ENCODE measurements at regions not wholly inside any gene's neighbourhood (a gene's known extent, or its start where the extent isn't known, plus 50 kb on each side); places are given as distances from the start of the nearest gene placed in this dataset.

DNA sequence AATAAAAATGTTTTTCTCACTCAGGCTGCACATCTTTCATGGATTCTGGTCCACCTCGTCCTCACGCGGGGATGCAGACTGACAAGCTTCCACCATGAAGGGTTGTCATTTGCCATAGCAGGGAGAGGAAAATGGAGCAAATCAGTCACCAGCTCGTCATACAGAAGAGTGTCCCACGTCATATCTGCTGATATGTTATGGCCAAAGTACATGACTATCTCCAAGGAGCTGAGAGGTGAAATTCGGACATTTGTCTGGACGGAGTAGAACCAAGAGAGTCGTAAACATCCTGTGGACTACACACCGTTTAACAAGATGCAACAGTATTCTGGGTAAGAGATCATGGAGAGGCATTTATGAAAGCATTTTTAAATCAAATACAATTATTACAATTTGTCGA lies 75.3 kb upstream of the MYOCD start:
- no peak for DNase-seq (ENCODE audit: low read depth)

DNA sequence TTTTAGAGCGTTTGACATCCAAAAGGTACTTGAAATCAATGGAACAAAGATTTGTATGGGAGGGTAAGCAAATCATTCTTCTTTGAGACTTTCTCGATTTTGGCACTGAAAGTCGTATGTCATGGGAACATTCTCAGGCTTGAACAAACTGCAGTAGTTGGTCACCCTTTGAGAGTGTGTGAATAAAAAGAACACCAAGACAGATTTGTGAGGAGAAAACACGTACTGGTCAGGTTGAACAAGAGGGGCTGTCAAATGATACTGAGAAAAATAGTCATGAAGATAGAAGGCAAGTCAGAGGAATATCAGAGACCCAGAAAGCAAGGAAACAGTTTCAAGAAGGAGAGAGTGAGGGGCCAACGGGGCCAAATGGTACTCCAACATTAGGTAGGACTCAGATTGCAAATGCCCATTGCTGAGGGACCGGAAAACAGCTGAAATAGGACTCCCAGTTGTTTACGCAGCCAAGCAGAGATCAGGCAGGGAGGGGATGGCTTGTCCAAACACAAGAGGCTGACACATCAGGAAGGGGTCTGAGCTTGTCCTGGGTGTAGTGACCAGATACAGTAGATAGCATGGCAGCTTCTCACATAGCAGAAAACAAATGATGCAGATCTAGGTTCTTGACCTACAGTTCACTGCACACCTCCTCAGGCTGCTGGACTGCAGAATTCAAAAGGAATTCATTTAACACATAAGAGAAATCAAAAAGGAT lies 74.5 kb upstream of the MYOCD start:
- no peak for DNase-seq (ENCODE audit: low read depth)

DNA sequence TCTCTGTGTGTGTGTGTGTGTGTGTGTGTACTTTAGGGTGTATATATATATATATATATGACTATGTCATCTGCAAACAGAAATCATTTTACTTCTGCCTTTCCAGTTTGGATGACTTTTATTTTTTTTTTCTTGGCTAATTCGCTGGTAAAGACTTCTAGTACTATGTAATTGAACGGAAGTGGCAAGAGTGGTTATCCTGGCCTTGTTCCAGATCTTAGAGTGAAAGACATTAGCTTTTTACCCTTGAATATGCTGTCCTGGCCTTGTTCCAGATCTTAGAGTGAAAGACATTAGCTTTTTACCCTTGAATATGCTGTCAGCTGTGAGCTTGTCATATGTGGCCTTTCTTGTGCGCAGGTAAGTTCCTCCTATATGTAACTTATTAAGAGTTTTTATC lies 72.7 kb upstream of the MYOCD start:
- no peak for DNase-seq (ENCODE audit: low read depth)

DNA sequence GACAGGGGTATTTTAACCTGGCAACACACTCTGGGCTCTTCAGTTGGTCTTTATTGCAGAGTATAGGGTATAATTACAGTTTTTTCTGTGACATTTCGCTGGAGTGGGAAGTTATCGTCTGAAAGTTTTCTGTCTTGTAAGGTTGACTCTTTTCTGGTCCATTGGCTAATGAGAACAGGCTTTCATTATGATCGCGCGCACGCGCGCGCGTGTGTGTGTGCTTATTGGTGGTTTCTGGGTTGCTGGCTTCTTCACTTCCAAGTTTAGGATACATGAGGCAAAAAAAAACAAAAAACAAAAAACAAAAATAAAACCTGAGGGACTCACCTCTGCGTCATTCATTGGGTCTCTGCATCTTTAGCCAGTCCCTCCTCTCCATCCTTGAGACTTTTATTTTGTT lies 68.7 kb upstream of the MYOCD start:
- DNase-seq (ENCODE audit: low read depth): no peak

DNA sequence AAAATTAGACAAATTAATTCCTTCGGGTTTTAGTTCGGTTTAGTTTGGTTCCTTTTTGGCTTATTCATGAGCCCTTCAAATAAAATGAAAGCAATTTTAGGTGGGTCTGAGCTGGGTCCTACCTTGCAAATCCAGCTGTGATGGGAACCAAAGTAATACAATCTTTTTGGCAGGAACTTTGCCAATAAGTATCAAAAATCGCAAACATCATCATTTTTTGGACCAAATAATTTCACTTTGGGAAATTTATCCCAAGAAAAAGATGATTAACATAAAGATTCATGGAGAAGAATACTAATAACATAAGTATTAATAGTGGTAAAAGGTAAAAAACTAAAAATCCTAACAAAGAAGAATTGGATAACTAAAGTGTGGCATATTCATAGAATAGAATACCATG lies 67.8 kb upstream of the MYOCD start:
- no peak for DNase-seq (ENCODE audit: low read depth)

DNA sequence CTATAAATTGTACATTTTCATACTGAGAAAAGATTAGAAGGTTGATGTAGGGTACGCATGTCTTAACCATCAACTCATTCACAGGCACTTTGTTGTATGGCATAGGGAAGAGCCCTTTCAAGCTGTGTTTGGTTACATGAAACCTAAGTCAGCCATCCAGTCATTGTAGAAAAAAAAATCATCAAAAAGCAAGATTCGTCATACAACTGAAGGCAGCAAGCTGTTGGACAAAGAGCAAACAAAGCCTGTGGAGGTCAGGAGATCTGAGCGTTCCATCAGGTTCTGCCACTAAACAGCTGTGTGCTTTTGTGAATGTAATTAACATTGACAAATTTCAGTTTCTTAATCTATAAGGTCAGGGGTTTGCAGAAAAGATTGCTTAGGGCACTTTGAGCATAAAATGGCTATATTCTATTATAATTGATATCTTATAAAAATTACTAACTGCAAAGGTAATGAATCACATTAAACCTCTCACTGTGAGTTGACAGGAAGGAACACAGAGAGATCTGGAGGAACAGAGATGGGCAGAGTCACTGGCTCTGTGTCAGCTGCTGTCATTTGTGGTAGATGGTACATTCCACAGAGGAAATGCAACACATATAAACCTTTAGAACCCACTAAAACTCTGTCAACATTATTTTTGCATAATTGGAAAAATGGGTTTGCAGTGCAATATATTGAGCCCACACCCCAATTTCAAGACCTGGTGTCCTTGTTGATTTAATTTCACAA lies 66.3 kb upstream of the MYOCD start:
- no peak for DNase-seq (ENCODE audit: low read depth)

DNA sequence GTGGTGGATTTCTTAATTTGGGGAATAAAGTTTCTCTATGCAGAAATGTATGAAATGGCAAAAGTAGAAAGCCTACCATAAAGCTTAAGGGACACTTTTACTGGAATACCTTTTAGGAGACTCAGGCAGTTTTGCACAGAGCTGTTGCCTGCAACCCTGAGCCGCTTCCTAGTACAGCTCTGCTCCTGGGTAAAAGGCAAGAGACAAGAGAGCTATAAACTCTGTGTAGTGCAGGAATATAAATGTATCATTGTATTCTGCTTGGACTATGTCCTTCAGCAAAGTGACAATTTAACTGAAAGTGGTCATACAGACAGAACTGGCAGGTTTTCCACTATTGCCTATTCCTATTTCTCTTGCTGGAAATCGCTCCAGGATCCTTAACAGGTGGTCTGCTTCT lies 65.3 kb upstream of the MYOCD start:
- no peak for DNase-seq (ENCODE audit: low read depth)

DNA sequence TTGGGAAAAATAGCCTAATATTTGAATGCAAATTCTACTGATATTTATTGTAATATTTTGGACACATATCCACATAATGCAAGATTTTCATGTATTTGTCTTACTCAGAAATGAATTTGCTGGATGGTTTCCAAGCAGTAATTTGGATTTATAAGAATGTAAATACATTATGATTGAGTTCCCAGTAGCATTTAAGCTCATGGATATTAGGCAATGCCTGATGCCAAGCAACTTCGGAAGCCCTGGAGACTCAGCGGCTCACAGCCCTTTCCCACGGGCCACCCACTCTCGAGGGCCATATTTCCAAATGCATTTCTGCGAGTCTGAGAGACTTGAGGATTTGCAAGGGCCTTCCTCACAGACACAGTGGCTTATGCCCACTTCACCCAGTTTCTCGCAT lies 62.1 kb upstream of the MYOCD start:
- DNase-seq (ENCODE audit: low read depth): no peak

DNA sequence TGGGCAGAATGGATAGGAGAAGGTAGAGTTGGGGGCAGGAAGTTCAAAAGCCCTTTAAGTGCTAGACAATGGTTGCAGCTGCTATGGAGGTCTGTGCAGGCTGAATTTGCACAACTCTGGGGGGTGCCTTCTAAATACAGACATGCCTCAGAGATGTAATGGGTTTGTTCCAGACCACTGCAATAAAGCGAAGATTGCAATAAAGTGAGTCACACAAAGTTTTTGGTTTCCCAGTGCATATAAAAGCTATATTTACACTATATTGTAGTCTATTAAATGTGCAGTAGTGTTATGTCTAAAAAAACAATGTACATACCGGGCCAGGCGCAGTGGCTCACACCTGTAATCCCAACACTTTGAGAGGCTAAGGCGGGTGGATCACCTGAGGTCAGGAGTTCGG lies 60.5 kb upstream of the MYOCD start:
- no peak for DNase-seq (ENCODE audit: low read depth)

DNA sequence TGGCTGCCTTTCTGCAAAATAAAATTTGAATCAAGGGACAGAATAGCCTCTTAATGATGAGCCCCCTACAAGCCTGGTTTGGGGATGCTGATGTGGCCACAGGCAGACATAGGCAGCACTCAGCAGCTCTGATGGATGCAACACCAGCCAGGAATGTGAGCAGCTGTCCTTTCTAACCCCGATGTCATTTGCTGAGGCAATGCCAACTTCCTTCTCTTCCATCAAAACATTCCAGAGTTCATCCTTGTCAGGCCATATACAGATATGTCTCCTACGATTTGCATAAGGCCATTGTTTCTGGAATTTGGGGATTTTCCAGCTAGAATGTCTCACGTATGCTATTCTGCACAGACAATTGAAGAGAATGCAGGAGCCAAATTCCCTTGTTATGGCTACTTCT lies 52.1 kb upstream of the MYOCD start:
- DNase-seq (ENCODE audit: low read depth): no peak
